Endothelial cell of umbilical vein (primary cell): ENCODE measurements at regions not wholly inside any gene's neighbourhood (a gene's known extent, or its start where the extent isn't known, plus 50 kb on each side); places are given as distances from the start of the nearest gene placed in this dataset.

Source experiments
- BruUV-seq: library from RNA; stranded (reverse); fragments of 400-500 nt; replicated peaks from 2 replicates; lab custom pipeline; 2021; lab: Mats Ljungman, UMichigan
- CTCF ChIA-PET: fragments of 300-600, 350-600 bp; sonication (Branson Sonifier 250); formaldehyde crosslinking; loops from one replicate; lab custom pipeline; 2021; ENCODE audit warnings: antibody characterized with exemption, inconsistent platforms; lab: Charles Lee
- POLR2A ChIA-PET: fragments of 300-600, 350-600 bp; sonication (Branson Sonifier 250); formaldehyde crosslinking; loops from one replicate; lab custom pipeline; 2021; ENCODE audit warnings: antibody characterized with exemption, inconsistent platforms; lab: Charles Lee
- DNase-seq: peaks from one replicate; pipeline ENCODE4 v3.0.0-alpha.2; 2011; ENCODE audit warnings: low read depth, low spot score
- FAIRE-seq: peaks from 2 replicates; lab custom pipeline; 2011; peaks lifted over from hg19 to GRCh38; lab: Jason Lieb, UNC
- H2AFZ ChIP-seq: 2 replicates; pipeline ENCODE4 v1.6.0; 2012; ENCODE audit warnings: low read depth, low read length, control low read depth, inconsistent platforms
- H3K27ac ChIP-seq: 2 replicates; pipeline ENCODE4 v1.5.1; 2011; ENCODE audit warnings: low read depth, mild to moderate bottlenecking, control low read depth, low read length, moderate library complexity; ENCODE audit not compliant: insufficient read depth
- H3K27me3 ChIP-seq, 2 experiments: 2 replicates each; pipeline versions ENCODE4 v1.6.0 to v1.6.1; 2011; ENCODE audit warnings: low read length in 2 of 2, mixed read lengths in 1 of 2; ENCODE audit not compliant: control insufficient read depth in 2 of 2, insufficient read depth in 2 of 2
- H3K36me3 ChIP-seq, 2 experiments: 2 replicates in 1 of 2; 3 replicates in 1 of 2; pipeline ENCODE4 v1.5.1; 2011; ENCODE audit warnings: low read length in 2 of 2, mild to moderate bottlenecking in 1 of 2, moderate library complexity in 1 of 2; ENCODE audit not compliant: control insufficient read depth in 2 of 2, insufficient read depth in 2 of 2; ENCODE audit errors: extremely low read depth in 1 of 2
- H3K4me1 ChIP-seq: 3 replicates; pipeline ENCODE4 v1.5.1; 2011; ENCODE audit warnings: mild to moderate bottlenecking, low read length; ENCODE audit not compliant: control insufficient read depth, insufficient read depth; ENCODE audit errors: extremely low read depth
- H3K4me2 ChIP-seq: 2 replicates; pipeline ENCODE4 v1.6.1; 2011; ENCODE audit warnings: low read length, control low read depth, mixed read lengths; ENCODE audit not compliant: insufficient read depth
- H3K4me3 ChIP-seq, 3 experiments: fragments of 200-600 bp in 1 of 3; sonication (generic), shearing (Covaris generic) in 1 of 3; replicated peaks in 1 of 3; 2 replicates each; pipeline ENCODE4 v1.5.1; 2011 to 2016; ENCODE audit warnings: control low read depth in 3 of 3, low read length in 3 of 3, mild to moderate bottlenecking in 2 of 3, inconsistent platforms in 1 of 3, low read depth in 1 of 3, moderate library complexity in 1 of 3; ENCODE audit not compliant: insufficient read depth in 1 of 3
- H3K79me2 ChIP-seq: 2 replicates; pipeline ENCODE4 v1.6.0; 2012; ENCODE audit warnings: low read length, inconsistent platforms; ENCODE audit not compliant: control insufficient read depth, insufficient read depth
- H3K9ac ChIP-seq: replicated peaks from 2 replicates; pipeline ENCODE3; 2011; ENCODE audit warnings: low read length, control low read depth; ENCODE audit not compliant: insufficient read depth; ENCODE audit errors: extremely low read depth
- H3K9me1 ChIP-seq: replicated peaks from 3 replicates; pipeline ENCODE4 v1.6.0; 2011; ENCODE audit warnings: mild to moderate bottlenecking, low read length; ENCODE audit not compliant: control insufficient read depth, insufficient read depth; ENCODE audit errors: extremely low read depth
- H3K9me3 ChIP-seq: replicated peaks from 2 replicates; pipeline ENCODE4 v1.5.1; 2012; ENCODE audit warnings: low read length, inconsistent platforms; ENCODE audit not compliant: control insufficient read depth, insufficient read depth
- H4K20me1 ChIP-seq: replicated peaks from 2 replicates; pipeline ENCODE3; 2011; ENCODE audit warnings: mild to moderate bottlenecking, low read length; ENCODE audit not compliant: control insufficient read depth, insufficient read depth; ENCODE audit errors: extremely low read depth
- EZH2 ChIP-seq: IDR thresholded peaks from 2 replicates; pipeline ENCODE4 v1.6.1; 2012; ENCODE audit warnings: borderline replicate concordance, low read depth, mild to moderate bottlenecking, moderate library complexity, low read length, inconsistent platforms; ENCODE audit not compliant: severe bottlenecking
- FOS ChIP-seq: IDR thresholded peaks from 2 replicates; pipeline ENCODE4 v1.6.1; 2011; ENCODE audit warnings: mild to moderate bottlenecking, low read length, moderate library complexity, borderline replicate concordance; ENCODE audit not compliant: insufficient read depth
- JUN ChIP-seq: IDR thresholded peaks from 2 replicates; pipeline ENCODE4 v1.6.1; 2011; ENCODE audit warnings: borderline replicate concordance, low read depth; ENCODE audit not compliant: insufficient read length, insufficient read depth
- MAX ChIP-seq: IDR thresholded peaks from 2 replicates; pipeline ENCODE4 v1.6.1; 2011; ENCODE audit not compliant: insufficient read depth, insufficient read length
- MYC ChIP-seq: IDR thresholded peaks from one replicate; pipeline ENCODE4 v1.6.1; 2011; ENCODE audit warnings: mild to moderate bottlenecking, low read depth, low read length
- POLR2AphosphoS5 ChIP-seq: IDR thresholded peaks from 2 replicates; pipeline ENCODE4 v1.6.1; 2012; ENCODE audit warnings: low read depth, mild to moderate bottlenecking, control low read depth, low read length, moderate library complexity; ENCODE audit not compliant: insufficient read depth
- dilution Hi-C: fragments of 300-500 bp; cut with MboI; formaldehyde crosslinking; loops from one replicate; pipeline ENCODE4 v1.15.0; 2019; ENCODE audit warnings: low sequenced_read_pairs; ENCODE audit not compliant: extremely low pct_ligation_motif_present
- intact Hi-C: fragments of 100-400 bp; cut with micrococcal nuclease; formaldehyde crosslinking; loops from one replicate; pipeline ENCODE4 v1.10.0; 2022

- no peak overlapping the region for H3K4me2 ChIP-seq
- peaks cover 2 to 3% of the 10 kb centered on the region in 2 experiments for H3K27me3 ChIP-seq
- H3K36me3 ChIP-seq: no peaks in the 10 kb centered on the region
- CTCF ChIA-PET: interaction anchor here (0.5 to 1.5 kb wide), 3 partner anchors 17 to 632 kb away, joined by 3 to 5 read pairs (median 3); no protein-coding TSS in a partner anchor
- TF ChIP-seq MAX: no peak
- TF ChIP-seq MYC: no peak
- TF ChIP-seq POLR2AphosphoS5: no peak
- no peak for TF ChIP-seq FOS
- no peak for TF ChIP-seq EZH2
- no peak for TF ChIP-seq JUN
- POLR2A ChIA-PET: no interaction called here
- H3K79me2 ChIP-seq: no peaks in the 10 kb centered on the region
- no peak for FAIRE-seq
- H3K4me3 ChIP-seq: no peak overlapping the region
- H3K4me1 ChIP-seq: no peaks in the 10 kb centered on the region
- H3K9me1 ChIP-seq: no peaks in the 10 kb centered on the region
- H2AFZ ChIP-seq: no peak overlapping the region
- no TSS peak for BruUV-seq
- H3K9me3 ChIP-seq: no peaks in the 10 kb centered on the region
- no peak for DNase-seq
- H3K27ac ChIP-seq: no peak overlapping the region
- no peaks in the 10 kb centered on the region for H4K20me1 ChIP-seq
- dilution Hi-C loops: no loop called here
- H3K9ac ChIP-seq: no peak overlapping the region
- intact Hi-C loops: no loop called here
Observed at GRCh38 chr2:120622886-120623753, 112.5 kb upstream of the GLI2 start.
